ENCODE measurements at regions not wholly inside any gene's neighbourhood (a gene's known extent, or its start where the extent isn't known, plus 50 kb on each side); places are given as distances from the start of the nearest gene placed in this dataset.
"Not testable (repeated sequence)": the region's sequence is repeated elsewhere in the genome, so short reads cannot be mapped to it uniquely, and the experiment has no call there.

DNA sequence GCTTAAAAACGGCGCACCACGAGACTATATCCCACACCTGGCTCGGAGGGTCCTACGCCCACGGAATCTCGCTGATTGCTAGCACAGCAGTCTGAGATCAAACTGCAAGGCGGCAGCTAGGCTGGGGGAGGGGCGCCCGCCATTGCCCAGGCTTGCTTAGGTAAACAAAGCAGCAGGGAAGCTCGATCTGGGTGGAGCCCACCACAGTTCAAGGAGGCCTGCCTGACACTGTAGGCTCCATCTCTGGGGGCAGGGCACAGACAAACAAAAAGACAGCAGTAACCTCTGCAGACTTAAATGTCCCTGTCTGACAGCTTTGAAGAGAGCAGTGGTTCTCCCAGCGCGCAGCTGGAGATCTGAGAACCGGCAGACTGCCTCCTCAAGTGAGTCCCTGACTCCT, 675.7 kb downstream of the SLITRK6 start:
- not testable (repeated sequence) for H3K27ac Mint-ChIP-seq; H3K9me3 ChIP-seq (ENCODE audit: control insufficient read depth in 2 of 2, low read length in 2 of 2); H3K36me3 ChIP-seq (ENCODE audit: control insufficient read depth, insufficient read depth, low read length); H3K4me1 Mint-ChIP-seq; H3K27ac ChIP-seq (ENCODE audit: insufficient read depth, low read length, poor library complexity, severe bottlenecking); H3K4me3 ChIP-seq (ENCODE audit: low read depth, low read length); H3K4me1 ChIP-seq (ENCODE audit: control insufficient read depth, insufficient read depth, low read length, poor library complexity, severe bottlenecking); H3K4me3 Mint-ChIP-seq; H3K27me3 ChIP-seq (ENCODE audit: control insufficient read depth, insufficient read depth, low read length); H3K27me3 Mint-ChIP-seq; H3K36me3 Mint-ChIP-seq; DNase-seq; ATAC-seq (ENCODE audit: low read depth in 2 of 2)
- peaks cover 0 to 16% (median 6%) of the 10 kb centered on the region in 7 donors for H3K9me3 Mint-ChIP-seq

DNA sequence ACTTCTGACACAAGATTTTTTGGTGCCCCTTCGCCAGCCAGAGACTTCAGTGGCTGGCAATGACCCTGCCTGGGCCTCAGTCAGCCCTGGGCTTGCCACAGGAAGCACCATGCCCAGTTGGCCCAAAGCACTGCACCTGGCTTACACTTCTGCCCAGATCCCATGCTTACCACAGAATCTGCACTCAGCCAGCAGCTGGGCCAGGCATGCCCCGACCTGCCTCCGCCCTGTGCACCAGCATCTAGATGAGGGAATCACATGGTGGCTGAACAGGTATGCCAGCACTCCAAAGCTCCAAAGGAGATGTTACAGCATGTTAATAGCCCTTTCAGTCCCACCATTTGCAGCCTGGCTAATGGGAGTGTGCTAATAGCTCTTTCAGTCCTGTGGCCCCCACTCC, 690.9 kb downstream of the SLITRK6 start:
- no peak for ATAC-seq (ENCODE audit: low read depth in 2 of 2)
- DNase-seq, result no peak
- H3K4me3 Mint-ChIP-seq, result no peak overlapping the region
- no peaks in the 10 kb centered on the region for H3K4me1 Mint-ChIP-seq
- H3K36me3 ChIP-seq (ENCODE audit: control insufficient read depth, insufficient read depth, low read length), result no peaks in the 10 kb centered on the region
- no peak overlapping the region for H3K4me3 ChIP-seq (ENCODE audit: low read depth, low read length)
- H3K9me3 Mint-ChIP-seq, result peaks cover 2 to 13% (median 10%) of the 10 kb centered on the region in 7 donors
- no peaks in the 10 kb centered on the region for H3K27me3 ChIP-seq (ENCODE audit: control insufficient read depth, insufficient read depth, low read length)
- H3K4me1 ChIP-seq (ENCODE audit: control insufficient read depth, insufficient read depth, low read length, poor library complexity, severe bottlenecking), result no peaks in the 10 kb centered on the region
- H3K36me3 Mint-ChIP-seq, result no peaks in the 10 kb centered on the region
- no peak overlapping the region for H3K27ac Mint-ChIP-seq
- H3K27me3 Mint-ChIP-seq, result no peaks in the 10 kb centered on the region
- H3K27ac ChIP-seq (ENCODE audit: insufficient read depth, low read length, poor library complexity, severe bottlenecking), result no peak overlapping the region
- H3K9me3 ChIP-seq (ENCODE audit: control insufficient read depth in 2 of 2, low read length in 2 of 2), result peaks cover 0 to 3% of the 10 kb centered on the region in 2 experiments

DNA sequence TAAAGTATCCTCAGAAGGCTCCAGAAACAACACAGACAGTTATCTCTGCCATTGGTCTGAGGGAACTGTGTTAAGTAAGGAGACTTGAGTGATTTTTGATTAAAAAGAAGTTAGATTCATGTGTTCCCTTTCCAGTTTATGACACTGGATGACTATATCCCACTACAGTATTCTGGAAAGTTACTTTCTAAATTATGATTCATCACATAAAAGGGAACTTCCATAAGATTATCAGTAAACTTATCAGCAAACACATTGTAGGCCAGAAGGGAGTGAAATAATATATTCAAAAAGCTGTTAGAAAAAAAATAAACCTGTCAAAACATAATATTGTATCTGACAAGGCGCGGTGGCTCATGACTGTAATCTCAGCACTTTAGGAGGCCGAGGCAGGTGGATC, 700.0 kb downstream of the SLITRK6 start:
- Mint-ChIP-seq H3K4me3 (no peak overlapping the region), H3K4me1 (no peaks in the 10 kb centered on the region), H3K27me3 (no peaks in the 10 kb centered on the region)

DNA sequence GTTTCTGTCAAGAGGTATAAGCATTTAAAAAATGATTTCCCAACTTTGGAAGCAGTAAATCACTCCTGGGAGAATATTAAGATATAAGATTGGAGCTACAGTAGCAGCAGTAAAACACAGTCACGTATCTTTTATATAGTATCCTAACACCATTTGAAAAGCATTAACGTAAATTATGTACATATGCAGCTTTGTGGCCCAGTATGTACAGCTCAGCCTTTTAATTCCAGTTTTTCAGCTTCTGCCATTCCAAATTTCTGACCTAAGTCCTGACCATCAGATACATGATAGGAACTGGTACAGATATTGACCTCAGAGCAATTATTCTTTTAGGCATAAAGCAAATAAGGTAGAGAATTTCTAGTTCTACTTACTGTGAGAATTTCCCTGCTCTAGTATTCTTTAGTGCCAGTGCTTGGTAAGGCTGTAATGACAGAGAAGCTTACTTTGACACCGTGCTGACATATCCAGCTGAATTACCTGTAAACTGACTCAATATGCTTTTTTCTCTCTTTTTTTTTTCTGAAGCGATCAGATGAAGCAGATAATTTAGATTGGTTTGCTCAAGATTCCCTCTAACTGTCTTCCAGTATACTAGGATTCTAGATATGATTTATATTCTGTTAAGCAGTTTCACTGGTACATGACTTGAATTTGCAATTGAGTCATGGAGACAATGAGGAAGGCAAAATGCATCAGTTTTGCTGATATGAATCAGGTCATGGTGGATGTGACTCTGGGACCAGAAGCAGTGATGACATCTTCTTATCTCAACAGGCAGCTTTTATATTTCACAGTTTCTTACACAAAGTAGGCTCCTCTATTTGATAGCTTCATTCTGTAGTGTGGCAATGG, 703.6 kb downstream of the SLITRK6 start:
- no peaks in the 10 kb centered on the region for H3K27me3 Mint-ChIP-seq
- H3K36me3 Mint-ChIP-seq, result no peaks in the 10 kb centered on the region
- H3K9me3 Mint-ChIP-seq, result peaks cover 0 to 41% (median 7%) of the 10 kb centered on the region in 7 donors
- H3K27me3 ChIP-seq (ENCODE audit: control insufficient read depth, insufficient read depth, low read length), result no peaks in the 10 kb centered on the region
- H3K36me3 ChIP-seq (ENCODE audit: control insufficient read depth, insufficient read depth, low read length), result no peaks in the 10 kb centered on the region
- no peak overlapping the region for H3K4me3 ChIP-seq (ENCODE audit: low read depth, low read length)
- H3K4me1 ChIP-seq (ENCODE audit: control insufficient read depth, insufficient read depth, low read length, poor library complexity, severe bottlenecking), result no peaks in the 10 kb centered on the region
- H3K9me3 ChIP-seq (ENCODE audit: control insufficient read depth in 2 of 2, low read length in 2 of 2), result peaks cover 0 to 2% of the 10 kb centered on the region in 2 experiments
- H3K27ac Mint-ChIP-seq, result no peak overlapping the region
- ATAC-seq (ENCODE audit: low read depth in 2 of 2) (no peak), DNase-seq (no peak)
- H3K4me1 Mint-ChIP-seq, result no peaks in the 10 kb centered on the region
- no peak overlapping the region for H3K4me3 Mint-ChIP-seq
- H3K27ac ChIP-seq (ENCODE audit: insufficient read depth, low read length, poor library complexity, severe bottlenecking), result no peak overlapping the region

More for the DNA sequence above, 700.0 kb downstream of the SLITRK6 start:
- H3K36me3 ChIP-seq (ENCODE audit: control insufficient read depth, insufficient read depth, low read length), result no peaks in the 10 kb centered on the region
- H3K9me3 ChIP-seq (ENCODE audit: control insufficient read depth in 2 of 2, low read length in 2 of 2), result peaks cover 0 to 2% of the 10 kb centered on the region in 2 experiments
- DNase-seq, result no peak
- H3K27ac ChIP-seq (ENCODE audit: insufficient read depth, low read length, poor library complexity, severe bottlenecking), result no peak overlapping the region
- H3K4me1 ChIP-seq (ENCODE audit: control insufficient read depth, insufficient read depth, low read length, poor library complexity, severe bottlenecking), result no peaks in the 10 kb centered on the region
- Mint-ChIP-seq H3K27ac (no peak overlapping the region), H3K36me3 (no peaks in the 10 kb centered on the region), H3K9me3 (peaks cover under 1 to 35% (median 5%) of the 10 kb centered on the region in 7 donors)
- ATAC-seq (ENCODE audit: low read depth in 2 of 2), result no peak
- H3K4me3 ChIP-seq (ENCODE audit: low read depth, low read length), result no peak overlapping the region
- H3K27me3 ChIP-seq (ENCODE audit: control insufficient read depth, insufficient read depth, low read length), result no peaks in the 10 kb centered on the region

DNA sequence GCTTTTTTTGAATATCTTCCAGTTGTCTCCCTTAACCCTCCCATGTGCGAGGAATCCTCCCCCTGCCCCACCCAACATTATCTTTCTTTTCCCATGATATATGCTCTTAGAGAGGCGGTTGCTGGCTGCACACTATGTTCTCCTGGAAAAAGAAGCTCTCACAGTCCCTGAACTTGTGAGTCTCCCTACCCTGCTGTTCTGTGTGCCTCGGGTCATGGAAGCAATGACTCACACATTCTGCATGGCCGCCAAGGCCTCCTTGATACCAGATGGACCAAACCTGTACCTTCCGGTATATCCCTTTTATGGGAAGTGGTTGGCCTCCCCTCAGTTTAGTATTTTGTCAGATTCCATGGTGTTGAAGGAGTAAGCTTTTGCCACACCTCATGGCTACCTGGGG, 705.4 kb downstream of the SLITRK6 start:
- ATAC-seq (ENCODE audit: low read depth in 2 of 2) (no peak), DNase-seq (no peak)
- Mint-ChIP-seq H3K27ac (no peak overlapping the region), H3K36me3 (no peaks in the 10 kb centered on the region), H3K9me3 (peaks cover 2 to 35% (median 7%) of the 10 kb centered on the region in 7 donors), H3K4me3 (no peak overlapping the region), H3K27me3 (peaks cover 4% of the 10 kb centered on the region), H3K4me1 (no peaks in the 10 kb centered on the region)
- Histone ChIP-seq H3K27ac (ENCODE audit: insufficient read depth, low read length, poor library complexity, severe bottlenecking) (no peak overlapping the region), H3K9me3 (ENCODE audit: control insufficient read depth in 2 of 2, low read length in 2 of 2) (peaks cover 0 to 2% of the 10 kb centered on the region in 2 experiments), H3K36me3 (ENCODE audit: control insufficient read depth, insufficient read depth, low read length) (no peaks in the 10 kb centered on the region), H3K4me3 (ENCODE audit: low read depth, low read length) (no peak overlapping the region), H3K27me3 (ENCODE audit: control insufficient read depth, insufficient read depth, low read length) (no peaks in the 10 kb centered on the region), H3K4me1 (ENCODE audit: control insufficient read depth, insufficient read depth, low read length, poor library complexity, severe bottlenecking) (no peaks in the 10 kb centered on the region)

DNA sequence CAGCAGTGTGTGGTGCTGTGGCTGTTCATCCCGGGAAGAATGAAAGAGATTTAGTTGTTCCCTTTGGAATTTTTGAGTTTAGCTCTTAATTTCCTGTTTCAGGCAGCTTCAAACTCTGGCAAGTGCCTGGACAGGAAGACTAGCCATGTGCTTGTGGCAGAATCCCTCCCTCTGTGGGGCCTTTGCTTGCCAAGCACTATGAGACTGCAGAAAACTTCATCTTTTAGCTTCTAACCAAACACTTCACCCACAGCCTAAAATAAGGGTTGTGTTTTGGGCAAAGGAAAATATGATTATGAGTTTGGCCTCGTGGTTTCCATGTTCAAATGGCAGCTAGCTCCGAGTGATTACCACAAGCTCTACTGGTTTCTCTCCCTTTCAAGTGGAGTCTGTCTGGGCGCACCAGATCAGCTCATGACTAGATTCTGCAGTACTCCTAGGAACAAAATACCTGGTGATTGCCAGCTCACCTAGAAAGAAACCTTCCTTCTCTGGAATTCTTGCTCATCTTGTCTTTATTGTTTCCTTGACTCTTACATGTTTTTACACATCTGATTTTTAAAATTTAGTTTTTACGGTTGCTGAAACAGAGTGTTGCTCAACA, 707.5 kb downstream of the SLITRK6 start:
- Mint-ChIP-seq H3K4me1 (no peaks in the 10 kb centered on the region), H3K27me3 (peaks cover 4% of the 10 kb centered on the region), H3K9me3 (peaks cover 2 to 26% (median 5%) of the 10 kb centered on the region in 7 donors), H3K27ac (no peak overlapping the region), H3K36me3 (no peaks in the 10 kb centered on the region), H3K4me3 (no peak overlapping the region)
- Histone ChIP-seq H3K27ac (ENCODE audit: insufficient read depth, low read length, poor library complexity, severe bottlenecking) (no peak overlapping the region), H3K27me3 (ENCODE audit: control insufficient read depth, insufficient read depth, low read length) (no peaks in the 10 kb centered on the region), H3K36me3 (ENCODE audit: control insufficient read depth, insufficient read depth, low read length) (no peaks in the 10 kb centered on the region), H3K4me1 (ENCODE audit: control insufficient read depth, insufficient read depth, low read length, poor library complexity, severe bottlenecking) (no peaks in the 10 kb centered on the region), H3K9me3 (ENCODE audit: control insufficient read depth in 2 of 2, low read length in 2 of 2) (peaks cover 0 to 2% of the 10 kb centered on the region in 2 experiments), H3K4me3 (ENCODE audit: low read depth, low read length) (no peak overlapping the region)
- DNase-seq (no peak), ATAC-seq (ENCODE audit: low read depth in 2 of 2) (no peak)

DNA sequence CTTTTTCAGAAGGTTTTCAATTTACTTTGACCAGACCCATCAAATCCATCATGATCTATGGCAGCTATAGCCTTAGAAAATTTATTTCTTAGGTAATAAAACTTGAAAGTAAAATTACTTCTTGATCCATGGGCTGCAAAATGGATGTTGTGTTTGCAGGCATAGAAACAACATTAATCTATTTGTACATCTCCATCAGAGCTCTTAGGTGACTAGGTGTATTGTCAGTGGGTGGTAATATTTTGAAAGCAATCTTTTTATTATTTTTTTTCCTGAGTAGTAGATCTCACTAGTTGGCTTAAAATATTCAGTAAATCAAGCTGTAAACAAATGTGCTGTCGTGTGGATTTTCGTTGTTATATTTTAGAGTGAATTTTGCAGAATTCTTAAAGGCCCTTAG, 710.0 kb downstream of the SLITRK6 start:
- no peaks in the 10 kb centered on the region for H3K36me3 ChIP-seq (ENCODE audit: control insufficient read depth, insufficient read depth, low read length)
- H3K27me3 ChIP-seq (ENCODE audit: control insufficient read depth, insufficient read depth, low read length), result no peaks in the 10 kb centered on the region
- peaks cover 2 to 33% (median 7%) of the 10 kb centered on the region in 7 donors for H3K9me3 Mint-ChIP-seq
- H3K27ac ChIP-seq (ENCODE audit: insufficient read depth, low read length, poor library complexity, severe bottlenecking), result no peak overlapping the region
- no peak for ATAC-seq (ENCODE audit: low read depth in 2 of 2)
- no peaks in the 10 kb centered on the region for H3K4me1 Mint-ChIP-seq
- no peak overlapping the region for H3K4me3 Mint-ChIP-seq
- H3K27ac Mint-ChIP-seq, result no peak overlapping the region
- no peak overlapping the region for H3K4me3 ChIP-seq (ENCODE audit: low read depth, low read length)
- H3K36me3 Mint-ChIP-seq, result no peaks in the 10 kb centered on the region
- no peak for DNase-seq
- H3K9me3 ChIP-seq (ENCODE audit: control insufficient read depth in 2 of 2, low read length in 2 of 2), result no peaks in the 10 kb centered on the region
- no peaks in the 10 kb centered on the region for H3K4me1 ChIP-seq (ENCODE audit: control insufficient read depth, insufficient read depth, low read length, poor library complexity, severe bottlenecking)
- H3K27me3 Mint-ChIP-seq, result peaks cover 4% of the 10 kb centered on the region

DNA sequence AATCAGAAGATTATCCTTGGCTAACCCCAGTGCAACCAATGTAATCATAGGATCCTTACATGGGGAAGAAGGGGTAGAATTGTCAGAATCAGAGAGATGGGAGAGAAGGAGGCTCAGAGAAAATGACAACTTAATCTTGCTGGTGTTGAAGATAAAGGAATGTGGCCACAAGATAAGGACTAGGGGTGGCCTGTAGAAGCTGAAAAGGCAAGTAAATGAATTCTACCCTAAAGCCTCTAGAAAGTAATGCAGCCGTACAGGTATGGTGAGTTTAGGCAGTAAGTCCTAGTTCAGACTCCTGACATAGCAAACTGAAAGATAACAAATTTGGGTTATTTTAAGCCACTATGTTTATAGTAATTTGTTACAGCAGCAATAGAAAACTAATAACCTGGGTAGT, 718.5 kb downstream of the SLITRK6 start:
- H3K36me3 Mint-ChIP-seq, result no peaks in the 10 kb centered on the region
- Histone ChIP-seq H3K9me3 (ENCODE audit: control insufficient read depth in 2 of 2, low read length in 2 of 2) (no peaks in the 10 kb centered on the region), H3K36me3 (ENCODE audit: control insufficient read depth, insufficient read depth, low read length) (no peaks in the 10 kb centered on the region), H3K27ac (ENCODE audit: insufficient read depth, low read length, poor library complexity, severe bottlenecking) (no peak overlapping the region), H3K27me3 (ENCODE audit: control insufficient read depth, insufficient read depth, low read length) (no peaks in the 10 kb centered on the region), H3K4me1 (ENCODE audit: control insufficient read depth, insufficient read depth, low read length, poor library complexity, severe bottlenecking) (no peaks in the 10 kb centered on the region), H3K4me3 (ENCODE audit: low read depth, low read length) (no peak overlapping the region)
- H3K27ac Mint-ChIP-seq, result no peak overlapping the region
- ATAC-seq (ENCODE audit: low read depth in 2 of 2) (no peak), DNase-seq (no peak)
- no peak overlapping the region for H3K4me3 Mint-ChIP-seq
- peaks cover 0 to 16% (median 3%) of the 10 kb centered on the region in 7 donors for H3K9me3 Mint-ChIP-seq
- H3K27me3 Mint-ChIP-seq, result no peaks in the 10 kb centered on the region
- no peaks in the 10 kb centered on the region for H3K4me1 Mint-ChIP-seq
